K562 (cell line): ENCODE measurements at regions not wholly inside any gene's neighbourhood (a gene's known extent, or its start where the extent isn't known, plus 50 kb on each side); places are given as distances from the start of the nearest gene placed in this dataset.

Experiments
- CUX1 ChIP-seq: fragments of 200-800 bp; sonication (Bioruptor generic); IDR thresholded peaks from 2 replicates; pipeline ENCODE4 v1.6.1; 2016; ENCODE audit warnings: missing genetic modification characterization, missing compliant biosample characterization
- E2F3 ChIP-seq: fragments of 250-450 bp; sonication (Bioruptor Pico); IDR thresholded peaks from 2 replicates; pipeline ENCODE4 v1.4.0; 2020; ENCODE audit warnings: mild to moderate bottlenecking
- KLF6 ChIP-seq: fragments of 250-450 bp; sonication (Bioruptor Pico); IDR thresholded peaks from 2 replicates; pipeline ENCODE4 v1.4.0; 2020; ENCODE audit warnings: mild to moderate bottlenecking, moderate library complexity, borderline replicate concordance
- L3MBTL2 ChIP-seq: fragments of 450-650 bp; IDR thresholded peaks from 2 replicates; pipeline ENCODE4 v1.6.1; 2016; ENCODE audit warnings: mild to moderate bottlenecking, moderate library complexity
- MLX ChIP-seq, 2 experiments: fragments of 450-650 bp in 1 of 2; sonication (generic) in 1 of 2; formaldehyde crosslinking; conservative IDR thresholded peaks; 2 replicates each; pipeline versions ENCODE4 v1.4.0 to v1.8.1; 2020 to 2022; ENCODE audit warnings: mild to moderate bottlenecking in 1 of 2, missing genetic modification reagents in 1 of 2
- NFATC3 ChIP-seq: fragments of 450-650 bp; IDR thresholded peaks from 2 replicates; pipeline ENCODE4 v1.6.1; 2017; ENCODE audit warnings: mild to moderate bottlenecking
- PTRF ChIP-seq: fragments of 450-650 bp; IDR thresholded peaks from 2 replicates; pipeline ENCODE4 v1.6.1; 2016; ENCODE audit warnings: mild to moderate bottlenecking, missing genetic modification characterization, missing compliant biosample characterization
- SRF ChIP-seq, 2 experiments: fragments of 250-450, 450-650 bp in 1 of 2; sonication (Bioruptor Pico) in 1 of 2; sonication (generic) in 1 of 2; formaldehyde crosslinking; IDR thresholded peaks; 2 replicates each; pipeline versions ENCODE4 v1.5.0 to v1.5.1; 2020 to 2022; ENCODE audit warnings: mild to moderate bottlenecking in 1 of 2, missing genetic modification reagents in 1 of 2
- ZBTB1 ChIP-seq: sonication (generic); formaldehyde crosslinking; IDR thresholded peaks from 2 replicates; pipeline ENCODE4 v1.8.1; 2023; ENCODE audit warnings: missing genetic modification reagents, low read depth, mild to moderate bottlenecking, borderline replicate concordance
- ZBTB8A ChIP-seq: fragments of 450-650 bp; IDR thresholded peaks from 2 replicates; pipeline ENCODE4 v1.6.1; 2018; ENCODE audit warnings: mild to moderate bottlenecking, moderate library complexity; ENCODE audit not compliant: partially characterized antibody

GRCh38 chr2:157082950-157083349 is 174.6 kb upstream of the GALNT5 start (continued):
- no peak for TF ChIP-seq CUX1 (CRISPR knock-in tag)
- no peak for TF ChIP-seq SRF (CRISPR knock-in tag; IDR thresholded peaks at IDR 0.05)
- no peak for TF ChIP-seq MLX (CRISPR knock-in tag; conservative IDR thresholded peaks at IDR 0.05)
- no peak for TF ChIP-seq KLF6
- no peak for TF ChIP-seq NFATC3
- TF ChIP-seq E2F3 (CRISPR knock-in tag): no peak
- TF ChIP-seq ZBTB8A: no peak
- TF ChIP-seq L3MBTL2: no peak
- no peak for TF ChIP-seq ZBTB1
- no peak for TF ChIP-seq PTRF (tag)
